ENCODE measurements at regions not wholly inside any gene's neighbourhood (a gene's known extent, or its start where the extent isn't known, plus 50 kb on each side); places are given as distances from the start of the nearest gene placed in this dataset.

- no peak for TF ChIP-seq CTCF (IDR thresholded peaks at IDR 0.05)
- no peak for TF ChIP-seq EP300 (IDR thresholded peaks at IDR 0.05)
- no peak for TF ChIP-seq POLR2A (IDR thresholded peaks at IDR 0.05)
Observed at GRCh38 chr6:120514544-120514943, 819.7 kb downstream of the TBC1D32 start.

Measured in tibial nerve (tissue), 4 donors.